GM12878 (cell line): ENCODE measurements at regions not wholly inside any gene's neighbourhood (a gene's known extent, or its start where the extent isn't known, plus 50 kb on each side); places are given as distances from the start of the nearest gene placed in this dataset.

ENCODE experiments used
- ATAC-seq: fragments of 200-7000 bp; cut with Tn5 transposase; 3 replicates; pipeline ENCODE4 v1.9.1; 2020; ENCODE audit warnings: mild to moderate bottlenecking, moderate library complexity
- BruUV-seq: library from RNA; stranded (reverse); fragments of 400-500 nt; replicated peaks from 2 replicates; lab custom pipeline; 2021; lab: Mats Ljungman, UMichigan
- CTCF ChIA-PET: fragments of 300-600 bp; sonication (Branson Sonifier 250); formaldehyde crosslinking; extraction: SDS; loops from one replicate; lab custom pipeline; 2021; ENCODE audit warnings: inconsistent platforms; lab: Yijun Ruan, JAX
- POLR2A ChIA-PET: fragments of 350-600 bp; formaldehyde crosslinking; extraction: SDS; loops from one replicate; lab custom pipeline; 2021; ENCODE audit warnings: inconsistent platforms; lab: Charles Lee
- RAD21 ChIA-PET: fragments of 300-600 bp; sonication (Branson Sonifier 250); formaldehyde crosslinking; loops from one replicate; lab custom pipeline; 2023; ENCODE audit warnings: antibody characterized with exemption; ENCODE audit not compliant: unreplicated experiment; lab: Charles Lee
- SMC1A ChIA-PET: fragments of 300-600 bp; sonication (Branson Sonifier 250); formaldehyde crosslinking; loops from one replicate; lab custom pipeline; 2023; ENCODE audit not compliant: unreplicated experiment, uncharacterized antibody; lab: Charles Lee
- DNase-seq: peaks from one replicate; pipeline ENCODE4 v3.0.0-alpha.2; 2011; ENCODE audit warnings: low read depth, low spot score
- FAIRE-seq: peaks from 3 replicates; lab custom pipeline; 2011; peaks lifted over from hg19 to GRCh38; lab: Jason Lieb, UNC
- H2AFZ ChIP-seq: 2 replicates; pipeline ENCODE4 v1.6.0; 2011; ENCODE audit warnings: low read depth, low read length, control low read depth; ENCODE audit not compliant: control insufficient read depth
- H3K27ac ChIP-seq: 2 replicates; pipeline ENCODE4 v1.5.1; 2011; ENCODE audit warnings: control low read depth; ENCODE audit not compliant: control insufficient read depth, insufficient read depth
- H3K27me3 ChIP-seq, 2 experiments: replicated peaks in 1 of 2; 2 replicates each; pipeline versions ENCODE4 v1.6.0 to v1.6.1; 2011; ENCODE audit warnings: low read length in 1 of 2; ENCODE audit not compliant: control insufficient read depth in 2 of 2, insufficient read depth in 2 of 2
- H3K36me3 ChIP-seq, 2 experiments: 2 replicates each; pipeline ENCODE4 v1.5.1; 2011; ENCODE audit warnings: low read length in 1 of 2; ENCODE audit not compliant: control insufficient read depth in 2 of 2, insufficient read depth in 2 of 2
- H3K4me1 ChIP-seq: 2 replicates; pipeline ENCODE4 v1.6.1; 2011; ENCODE audit warnings: mild to moderate bottlenecking, low read length, moderate library complexity, mixed read lengths; ENCODE audit not compliant: control insufficient read depth, insufficient read depth
- H3K4me2 ChIP-seq: 2 replicates; pipeline ENCODE4 v1.6.0; 2011; ENCODE audit warnings: control low read depth; ENCODE audit not compliant: control insufficient read depth, insufficient read depth
- H3K4me3 ChIP-seq: fragments of 200-600 bp; sonication (generic); 2 replicates; pipeline ENCODE4 v1.5.1; 2016
- H3K79me2 ChIP-seq: 2 replicates; pipeline ENCODE4 v1.6.0; 2011; ENCODE audit warnings: low read length; ENCODE audit not compliant: control insufficient read depth, insufficient read depth
- H3K9ac ChIP-seq: 2 replicates; pipeline ENCODE4 v1.8.0; 2011; ENCODE audit warnings: low read length, control low read depth, mixed read lengths; ENCODE audit not compliant: control insufficient read depth, insufficient read depth
- H3K9me3 ChIP-seq: replicated peaks from 3 replicates; pipeline ENCODE4 v1.5.1; 2011; ENCODE audit warnings: mild to moderate bottlenecking, low read length; ENCODE audit not compliant: control insufficient read depth, insufficient read depth
- H4K20me1 ChIP-seq: 2 replicates; pipeline ENCODE4 v1.6.0; 2011; ENCODE audit not compliant: control insufficient read depth, insufficient read depth
- ASH2L ChIP-seq: fragments of 300-600, 200-600 bp; sonication (generic); IDR thresholded peaks from 2 replicates; pipeline ENCODE4 v1.6.1; 2017; ENCODE audit warnings: low read depth, mild to moderate bottlenecking, borderline replicate concordance
- ATF2 ChIP-seq: IDR thresholded peaks from 2 replicates; pipeline ENCODE4 v1.6.1; 2012; ENCODE audit warnings: low read length, inconsistent platforms
- BACH1 ChIP-seq: fragments of 450-650 bp; IDR thresholded peaks from 2 replicates; pipeline ENCODE4 v1.6.1; 2017; ENCODE audit warnings: mild to moderate bottlenecking, borderline replicate concordance
- EED ChIP-seq: sonication (generic); IDR thresholded peaks from 2 replicates; pipeline ENCODE4 v1.6.1; 2016; ENCODE audit warnings: antibody characterized with exemption, low read depth
- EGR1 ChIP-seq, 2 experiments: IDR thresholded peaks; 1 replicate in 1 of 2; 2 replicates in 1 of 2; pipeline ENCODE4 v1.6.1; 2011 to 2012; ENCODE audit warnings: low read depth in 2 of 2, low read length in 2 of 2, borderline replicate concordance in 1 of 2, mild to moderate bottlenecking in 1 of 2, moderate library complexity in 1 of 2
- LARP7 ChIP-seq: fragments of 450-650 bp; IDR thresholded peaks from 2 replicates; pipeline ENCODE4 v1.6.1; 2017; ENCODE audit warnings: mild to moderate bottlenecking
- MEF2B ChIP-seq: fragments of 450-650 bp; IDR thresholded peaks from 2 replicates; pipeline ENCODE4 v1.6.1; 2018; ENCODE audit warnings: mild to moderate bottlenecking, moderate library complexity; ENCODE audit not compliant: partially characterized antibody, poor library complexity, severe bottlenecking
- RAD21 ChIP-seq: IDR thresholded peaks from 2 replicates; pipeline ENCODE4 v1.6.1; 2011; ENCODE audit warnings: mild to moderate bottlenecking, low read depth, low read length, moderate library complexity; ENCODE audit not compliant: insufficient read depth
- SIN3A ChIP-seq: IDR thresholded peaks from 2 replicates; pipeline ENCODE4 v1.6.1; 2012; ENCODE audit warnings: low read depth, low read length, improper control_type of control experiment
- SMAD5 ChIP-seq: IDR thresholded peaks from 2 replicates; pipeline ENCODE4 v1.6.1; 2016; ENCODE audit warnings: antibody characterized with exemption, low read depth
- USF2 ChIP-seq: IDR thresholded peaks from 2 replicates; pipeline ENCODE4 v1.6.1; 2011; ENCODE audit warnings: low read depth, low read length, improper control_type of control experiment, borderline replicate concordance
- WGBS: methylation state at CpG from one replicate; pipeline ENCODE4 v1.1.6; 2016; ENCODE audit warnings: low lambda C conversion rate; ENCODE audit not compliant: insufficient replicate concordance, insufficient coverage; ENCODE audit errors: missing lambda C conversion rate; 5-methylcytosine and 5-hydroxymethylcytosine counted together
- in situ Hi-C: fragments of 300-500 bp; cut with MboI; formaldehyde crosslinking; loops from 9 replicates; pipeline ENCODE4 v1.14.3; 2018; ENCODE audit warnings: mixed read lengths
- intact Hi-C: fragments of 100-400 bp; cut with micrococcal nuclease; formaldehyde crosslinking; loops from one replicate; pipeline ENCODE4 v1.14.2; 2022; ENCODE audit not compliant: unreplicated experiment
- TF ChIP-seq, protein P1 (sequence below): IDR thresholded peaks from 2 replicates; pipeline ENCODE4 v1.6.1; 2012; ENCODE audit warnings: improper control_type of control experiment, low read depth, low read length; ENCODE audit not compliant: insufficient replicate concordance
- TF ChIP-seq, protein P2 (sequence below): fragments of 450-650 bp; IDR thresholded peaks from 2 replicates; pipeline ENCODE4 v1.6.1; 2018; ENCODE audit warnings: mild to moderate bottlenecking, low read depth, moderate library complexity; ENCODE audit not compliant: partially characterized antibody

- TF ChIP-seq, protein P1, sequence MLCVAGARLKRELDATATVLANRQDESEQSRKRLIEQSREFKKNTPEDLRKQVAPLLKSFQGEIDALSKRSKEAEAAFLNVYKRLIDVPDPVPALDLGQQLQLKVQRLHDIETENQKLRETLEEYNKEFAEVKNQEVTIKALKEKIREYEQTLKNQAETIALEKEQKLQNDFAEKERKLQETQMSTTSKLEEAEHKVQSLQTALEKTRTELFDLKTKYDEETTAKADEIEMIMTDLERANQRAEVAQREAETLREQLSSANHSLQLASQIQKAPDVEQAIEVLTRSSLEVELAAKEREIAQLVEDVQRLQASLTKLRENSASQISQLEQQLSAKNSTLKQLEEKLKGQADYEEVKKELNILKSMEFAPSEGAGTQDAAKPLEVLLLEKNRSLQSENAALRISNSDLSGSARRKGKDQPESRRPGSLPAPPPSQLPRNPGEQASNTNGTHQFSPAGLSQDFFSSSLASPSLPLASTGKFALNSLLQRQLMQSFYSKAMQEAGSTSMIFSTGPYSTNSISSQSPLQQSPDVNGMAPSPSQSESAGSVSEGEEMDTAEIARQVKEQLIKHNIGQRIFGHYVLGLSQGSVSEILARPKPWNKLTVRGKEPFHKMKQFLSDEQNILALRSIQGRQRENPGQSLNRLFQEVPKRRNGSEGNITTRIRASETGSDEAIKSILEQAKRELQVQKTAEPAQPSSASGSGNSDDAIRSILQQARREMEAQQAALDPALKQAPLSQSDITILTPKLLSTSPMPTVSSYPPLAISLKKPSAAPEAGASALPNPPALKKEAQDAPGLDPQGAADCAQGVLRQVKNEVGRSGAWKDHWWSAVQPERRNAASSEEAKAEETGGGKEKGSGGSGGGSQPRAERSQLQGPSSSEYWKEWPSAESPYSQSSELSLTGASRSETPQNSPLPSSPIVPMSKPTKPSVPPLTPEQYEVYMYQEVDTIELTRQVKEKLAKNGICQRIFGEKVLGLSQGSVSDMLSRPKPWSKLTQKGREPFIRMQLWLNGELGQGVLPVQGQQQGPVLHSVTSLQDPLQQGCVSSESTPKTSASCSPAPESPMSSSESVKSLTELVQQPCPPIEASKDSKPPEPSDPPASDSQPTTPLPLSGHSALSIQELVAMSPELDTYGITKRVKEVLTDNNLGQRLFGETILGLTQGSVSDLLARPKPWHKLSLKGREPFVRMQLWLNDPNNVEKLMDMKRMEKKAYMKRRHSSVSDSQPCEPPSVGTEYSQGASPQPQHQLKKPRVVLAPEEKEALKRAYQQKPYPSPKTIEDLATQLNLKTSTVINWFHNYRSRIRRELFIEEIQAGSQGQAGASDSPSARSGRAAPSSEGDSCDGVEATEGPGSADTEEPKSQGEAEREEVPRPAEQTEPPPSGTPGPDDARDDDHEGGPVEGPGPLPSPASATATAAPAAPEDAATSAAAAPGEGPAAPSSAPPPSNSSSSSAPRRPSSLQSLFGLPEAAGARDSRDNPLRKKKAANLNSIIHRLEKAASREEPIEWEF = no peak
- TF ChIP-seq, all 136 proteins: peak for 0
Observed at GRCh38 chr20:60529149-60529548, 570.9 kb downstream of the CDH26 start (continued).

GRCh38 chr20:60535211-60535610, 577.0 kb downstream of the CDH26 start:
- CTCF ChIA-PET = no interaction called here
- intact Hi-C loops = no loop called here
- POLR2A ChIA-PET = no interaction called here
- TF ChIP-seq MEF2B (no peak), BACH1 (no peak), ATF2 (no peak), SMAD5 (no peak), EGR1 (IDR thresholded peaks at IDR 0.05; ENCODE audit: borderline replicate concordance in 1 of 2, low read depth in 2 of 2, low read length in 2 of 2) (no peak), ASH2L (no peak), USF2 (no peak), RAD21 (no peak), EED (no peak), LARP7 (no peak), SIN3A (no peak)
- TF ChIP-seq, protein P2, sequence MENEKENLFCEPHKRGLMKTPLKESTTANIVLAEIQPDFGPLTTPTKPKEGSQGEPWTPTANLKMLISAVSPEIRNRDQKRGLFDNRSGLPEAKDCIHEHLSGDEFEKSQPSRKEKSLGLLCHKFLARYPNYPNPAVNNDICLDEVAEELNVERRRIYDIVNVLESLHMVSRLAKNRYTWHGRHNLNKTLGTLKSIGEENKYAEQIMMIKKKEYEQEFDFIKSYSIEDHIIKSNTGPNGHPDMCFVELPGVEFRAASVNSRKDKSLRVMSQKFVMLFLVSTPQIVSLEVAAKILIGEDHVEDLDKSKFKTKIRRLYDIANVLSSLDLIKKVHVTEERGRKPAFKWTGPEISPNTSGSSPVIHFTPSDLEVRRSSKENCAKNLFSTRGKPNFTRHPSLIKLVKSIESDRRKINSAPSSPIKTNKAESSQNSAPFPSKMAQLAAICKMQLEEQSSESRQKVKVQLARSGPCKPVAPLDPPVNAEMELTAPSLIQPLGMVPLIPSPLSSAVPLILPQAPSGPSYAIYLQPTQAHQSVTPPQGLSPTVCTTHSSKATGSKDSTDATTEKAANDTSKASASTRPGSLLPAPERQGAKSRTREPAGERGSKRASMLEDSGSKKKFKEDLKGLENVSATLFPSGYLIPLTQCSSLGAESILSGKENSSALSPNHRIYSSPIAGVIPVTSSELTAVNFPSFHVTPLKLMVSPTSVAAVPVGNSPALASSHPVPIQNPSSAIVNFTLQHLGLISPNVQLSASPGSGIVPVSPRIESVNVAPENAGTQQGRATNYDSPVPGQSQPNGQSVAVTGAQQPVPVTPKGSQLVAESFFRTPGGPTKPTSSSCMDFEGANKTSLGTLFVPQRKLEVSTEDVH = no peak

More at GRCh38 chr20:60535211-60535610, 577.0 kb downstream of the CDH26 start:
- Histone ChIP-seq H2AFZ (no peak overlapping the region), H3K4me3 (no peak overlapping the region), H3K79me2 (no peaks in the 10 kb centered on the region), H3K4me1 (no peaks in the 10 kb centered on the region), H4K20me1 (no peaks in the 10 kb centered on the region), H3K27me3 (no peaks in the 10 kb centered on the region), H3K27ac (no peak overlapping the region), H3K9ac (no peak overlapping the region), H3K36me3 (no peaks in the 10 kb centered on the region), H3K4me2 (no peak overlapping the region), H3K9me3 (no peaks in the 10 kb centered on the region)
- FAIRE-seq (no peak), DNase-seq (no peak), ATAC-seq (no peak)
- ChIA-PET SMC1A (no interaction called here), RAD21 (no interaction called here)
- 33% methylated on average over 3 of the region's 3 CpGs for WGBS
- no TSS peak for BruUV-seq
- in situ Hi-C loops = no loop called here
